Pancreas (tissue), 10 donors: ENCODE measurements at regions not wholly inside any gene's neighbourhood (a gene's known extent, or its start where the extent isn't known, plus 50 kb on each side); places are given as distances from the start of the nearest gene placed in this dataset.

Experiments
- ATAC-seq, 4 donors: fragments of 200-7000 bp; cut with Tn5 transposase; one replicate each; pipeline versions ENCODE4 v1.8.0 to v1.9.1; 2020; ENCODE audit warnings: mild to moderate bottlenecking in 4 of 4, moderate library complexity in 4 of 4
- DNase-seq, 6 donors: peaks; one replicate each; pipeline ENCODE4 v3.0.0-alpha.2; 2020
- FAIRE-seq: peaks from 2 replicates; lab custom pipeline; 2012; peaks lifted over from hg19 to GRCh38; lab: Jason Lieb, UNC
- H3K27ac ChIP-seq, 4 donors: fragments of 200-600 bp; sonication (generic); 1 replicate in 3 of 4; 2 replicates in 1 of 4; pipeline versions ENCODE4 v1.5.0 to v1.8.0; 2020
- H3K27me3 ChIP-seq, 4 donors: fragments of 200-600 bp; one replicate each; pipeline ENCODE4 v1.8.0; 2021
- H3K36me3 ChIP-seq, 3 donors: fragments of 200-600 bp; sonication (generic) in 1 of 3; one replicate each; pipeline versions ENCODE4 v1.5.0 to v1.8.0; 2020 to 2021
- H3K4me1 ChIP-seq, 3 donors: fragments of 200-600 bp; one replicate each; pipeline ENCODE4 v1.8.0; 2021
- H3K4me3 ChIP-seq, 4 donors: fragments of 200-600 bp; sonication (generic) in 2 of 4; one replicate each; pipeline versions ENCODE4 v1.5.0 to v1.8.0; 2020 to 2021
- H3K9me3 ChIP-seq, 4 donors: fragments of 200-600 bp; one replicate each; pipeline ENCODE4 v1.8.0; 2021
- WGBS, 2 donors: extraction: QIAGEN DNeasy Blood & Tissue Kit; methylation state at CpG; one replicate each; pipeline ENCODE4 v1.1.7; 2013; 5-methylcytosine and 5-hydroxymethylcytosine counted together
- intact Hi-C, 3 donors: fragments of 100-400 bp; cut with DNase I; formaldehyde crosslinking; loops; one replicate each; pipeline versions ENCODE4 v1.11.1 to v1.14.2; 2022
- TF ChIP-seq, protein P1 (sequence below), 4 donors: fragments of 200-600 bp; sonication (generic) in 3 of 4; IDR thresholded peaks; one replicate each; pipeline versions ENCODE4 v1.5.0 to v1.8.0; 2021; ENCODE audit warnings: antibody characterized with exemption in 4 of 4
- donor health status: healthy with polysubstance abuse.
- donor health status: DM: no; HTN: no; CAD: no; lungs with moderate emphysema.
- donor health status: DM: no; HTN: no; CAD: no.
- donor health status: control.
- donor health status: control.
- donor health status: Bipolar disorder and iron deficiency.
- donor health status: DM: yes; HTN: yes; CAD: no.
- donor health status: DM: no; HTN: no; CAD: no.
- donor health status: DM: no; HTN: no; CAD: no.
- donor health status: DM: yes; HTN: yes; CAD: no.

- Histone ChIP-seq H3K9me3 (no peaks in the 10 kb centered on the region), H3K27ac (no peak overlapping the region), H3K4me3 (no peak overlapping the region), H3K4me1 (no peaks in the 10 kb centered on the region), H3K27me3 (no peaks in the 10 kb centered on the region), H3K36me3 (no peaks in the 10 kb centered on the region)
- 39 to 57% methylated on average over 1 of the region's 1 CpG for WGBS, 2 donors
- TF ChIP-seq, protein P1, sequence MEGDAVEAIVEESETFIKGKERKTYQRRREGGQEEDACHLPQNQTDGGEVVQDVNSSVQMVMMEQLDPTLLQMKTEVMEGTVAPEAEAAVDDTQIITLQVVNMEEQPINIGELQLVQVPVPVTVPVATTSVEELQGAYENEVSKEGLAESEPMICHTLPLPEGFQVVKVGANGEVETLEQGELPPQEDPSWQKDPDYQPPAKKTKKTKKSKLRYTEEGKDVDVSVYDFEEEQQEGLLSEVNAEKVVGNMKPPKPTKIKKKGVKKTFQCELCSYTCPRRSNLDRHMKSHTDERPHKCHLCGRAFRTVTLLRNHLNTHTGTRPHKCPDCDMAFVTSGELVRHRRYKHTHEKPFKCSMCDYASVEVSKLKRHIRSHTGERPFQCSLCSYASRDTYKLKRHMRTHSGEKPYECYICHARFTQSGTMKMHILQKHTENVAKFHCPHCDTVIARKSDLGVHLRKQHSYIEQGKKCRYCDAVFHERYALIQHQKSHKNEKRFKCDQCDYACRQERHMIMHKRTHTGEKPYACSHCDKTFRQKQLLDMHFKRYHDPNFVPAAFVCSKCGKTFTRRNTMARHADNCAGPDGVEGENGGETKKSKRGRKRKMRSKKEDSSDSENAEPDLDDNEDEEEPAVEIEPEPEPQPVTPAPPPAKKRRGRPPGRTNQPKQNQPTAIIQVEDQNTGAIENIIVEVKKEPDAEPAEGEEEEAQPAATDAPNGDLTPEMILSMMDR (IDR thresholded peaks at IDR 0.05), result no peak
- ATAC-seq, result no peak
- intact Hi-C loops, result loop anchor here in 1 of 3 donors (5.0 kb wide), 1 partner anchor 174 kb away; no protein-coding TSS in a partner anchor
- FAIRE-seq, result no peak
- no peak for DNase-seq
Measured at GRCh38 chr5:128673411-128673957, 135.4 kb upstream of the FBN2 start.

DNA sequence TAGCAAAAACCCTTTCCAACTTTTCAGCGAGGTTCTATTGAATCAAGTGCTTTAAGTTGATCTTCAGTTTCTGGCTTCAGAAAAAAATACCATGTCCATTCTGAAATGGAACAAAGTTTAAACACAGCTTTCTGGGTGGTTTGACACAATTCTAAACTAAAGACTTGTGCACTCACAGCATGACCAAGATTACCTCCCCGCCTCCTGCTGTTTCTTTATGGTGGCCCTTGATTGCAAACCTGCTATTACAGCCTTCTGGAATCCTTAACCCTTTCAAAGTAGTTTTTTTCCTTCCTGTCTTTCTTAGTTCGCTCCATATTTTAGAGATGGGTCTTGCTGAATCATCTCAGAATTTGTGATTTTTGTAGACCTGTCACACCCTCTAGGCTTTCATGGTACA lies 135.9 kb upstream of the FBN2 start:
- TF ChIP-seq, protein P1 (IDR thresholded peaks at IDR 0.05), result no peak
- Histone ChIP-seq H3K4me3 (no peak overlapping the region), H3K36me3 (no peaks in the 10 kb centered on the region), H3K4me1 (no peaks in the 10 kb centered on the region), H3K9me3 (no peaks in the 10 kb centered on the region), H3K27me3 (no peaks in the 10 kb centered on the region), H3K27ac (no peak overlapping the region)
- ATAC-seq (no peak), FAIRE-seq (no peak), DNase-seq (no peak)
- WGBS, 2 donors, result 67 to 89% methylated on average over 3 of the region's 3 CpGs
- intact Hi-C loops, result loop anchor here in 1 of 3 donors (5.0 kb wide), 1 partner anchor 173 kb away; no protein-coding TSS in a partner anchor

DNA sequence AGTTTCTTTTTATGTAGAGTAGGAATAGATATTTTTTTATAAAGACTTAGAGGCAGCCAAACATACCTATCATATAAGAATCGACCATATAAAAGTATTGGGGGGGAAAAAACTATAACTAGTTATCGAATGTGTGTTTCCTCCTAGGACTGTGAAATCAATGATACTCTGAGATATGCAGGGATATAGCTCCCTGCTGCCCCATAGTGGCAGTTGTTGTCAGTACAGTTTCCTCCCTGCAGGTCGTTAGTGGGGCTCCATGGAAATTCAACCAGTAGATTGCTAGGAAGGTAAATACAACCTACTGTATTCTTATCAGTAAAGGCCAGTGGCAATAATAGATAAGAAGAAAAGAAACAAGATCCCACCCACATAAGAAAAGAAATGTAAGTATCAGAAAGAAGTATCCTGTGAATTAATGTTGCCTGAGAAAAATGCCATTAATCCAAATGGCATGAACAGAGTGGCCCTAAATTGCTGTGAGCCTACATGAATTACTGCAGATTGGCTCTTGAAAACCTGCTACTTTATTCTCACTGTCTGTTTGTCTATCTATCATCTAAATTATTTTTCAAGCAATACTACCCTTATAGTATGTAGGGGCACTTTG lies 136.9 kb upstream of the FBN2 start:
- WGBS, 2 donors, result 37 to 39% methylated on average over 3 of the region's 3 CpGs
- Histone ChIP-seq H3K27me3 (no peaks in the 10 kb centered on the region), H3K27ac (no peak overlapping the region), H3K36me3 (no peaks in the 10 kb centered on the region), H3K4me1 (no peaks in the 10 kb centered on the region), H3K9me3 (no peaks in the 10 kb centered on the region), H3K4me3 (no peak overlapping the region)
- DNase-seq (peak in 4 of 6 donors; percentile 14 to 65 (median 50)), ATAC-seq (peak; percentile 61 to 87 (median 71)), FAIRE-seq (no peak)
- intact Hi-C loops, result loop anchor here in 1 of 3 donors (5.0 kb wide), 1 partner anchor 172 kb away; no protein-coding TSS in a partner anchor
- TF ChIP-seq, protein P1 (IDR thresholded peaks at IDR 0.05), result peak; percentile 36 to 46 (median 41)

GRCh38 chr5:128681096-128681495 lies 143.1 kb upstream of the FBN2 start:
- WGBS, 2 donors, result 50% methylated on average over 5 of the region's 5 CpGs
- TF ChIP-seq, protein P1 (IDR thresholded peaks at IDR 0.05), result no peak
- Histone ChIP-seq H3K27ac (no peak overlapping the region), H3K27me3 (no peaks in the 10 kb centered on the region), H3K9me3 (no peaks in the 10 kb centered on the region), H3K4me3 (no peak overlapping the region), H3K4me1 (no peaks in the 10 kb centered on the region), H3K36me3 (no peaks in the 10 kb centered on the region)
- no peak for DNase-seq
- ATAC-seq, result no peak
- no peak for FAIRE-seq
- intact Hi-C loops, result no loop called here
